H1 (cell line): ENCODE measurements at regions not wholly inside any gene's neighbourhood (a gene's known extent, or its start where the extent isn't known, plus 50 kb on each side); places are given as distances from the start of the nearest gene placed in this dataset.

ENCODE experiments used
- EP300 ChIP-seq, 2 experiments: IDR thresholded peaks; 1 replicate in 1 of 2; 2 replicates in 1 of 2; pipeline ENCODE4 v1.6.1; 2011 to 2012; ENCODE audit warnings: low read depth in 2 of 2, low read length in 2 of 2, mild to moderate bottlenecking in 2 of 2, borderline replicate concordance in 1 of 2, inconsistent platforms in 1 of 2, moderate library complexity in 1 of 2
- HDAC6 ChIP-seq: IDR thresholded peaks from one replicate; pipeline ENCODE4 v1.7.1; 2012; ENCODE audit warnings: low read depth, mild to moderate bottlenecking, inconsistent platforms, low read length, moderate library complexity
- NANOG ChIP-seq: IDR thresholded peaks from 2 replicates; pipeline ENCODE4 v1.6.1; 2011; ENCODE audit warnings: low read length, low read depth, mild to moderate bottlenecking, inconsistent platforms; ENCODE audit not compliant: insufficient read depth, poor library complexity, severe bottlenecking
- SP1 ChIP-seq: IDR thresholded peaks from 2 replicates; pipeline ENCODE4 v1.6.1; 2011; ENCODE audit warnings: low read depth, low read length
- SUZ12 ChIP-seq: fragments of 200-600 bp; sonication (generic); IDR thresholded peaks from 2 replicates; pipeline ENCODE4 v1.6.1; 2012; ENCODE audit warnings: mild to moderate bottlenecking, inconsistent platforms, low read length, moderate library complexity, mixed read lengths
- TBP ChIP-seq: IDR thresholded peaks from 2 replicates; pipeline ENCODE4 v1.6.1; 2011; ENCODE audit warnings: low read depth, low read length, improper control_type of control experiment
- USF2 ChIP-seq: IDR thresholded peaks from 2 replicates; pipeline ENCODE4 v1.6.1; 2011; ENCODE audit warnings: low read length, improper control_type of control experiment
- YY1 ChIP-seq: IDR thresholded peaks from 2 replicates; pipeline ENCODE4 v1.6.1; 2011; ENCODE audit warnings: low read depth, mild to moderate bottlenecking, low read length
- ZNF274 ChIP-seq: IDR thresholded peaks from 2 replicates; pipeline ENCODE4 v1.7.0; 2012; ENCODE audit warnings: low read length, borderline replicate concordance; ENCODE audit errors: extremely low read depth
- TF ChIP-seq, protein P1 (sequence below): fragments of 300-600 bp; sonication (generic); IDR thresholded peaks from 2 replicates; pipeline ENCODE4 v1.7.1; 2012; ENCODE audit warnings: low read length, moderate library complexity, mild to moderate bottlenecking, inconsistent platforms; ENCODE audit not compliant: insufficient replicate concordance

DNA sequence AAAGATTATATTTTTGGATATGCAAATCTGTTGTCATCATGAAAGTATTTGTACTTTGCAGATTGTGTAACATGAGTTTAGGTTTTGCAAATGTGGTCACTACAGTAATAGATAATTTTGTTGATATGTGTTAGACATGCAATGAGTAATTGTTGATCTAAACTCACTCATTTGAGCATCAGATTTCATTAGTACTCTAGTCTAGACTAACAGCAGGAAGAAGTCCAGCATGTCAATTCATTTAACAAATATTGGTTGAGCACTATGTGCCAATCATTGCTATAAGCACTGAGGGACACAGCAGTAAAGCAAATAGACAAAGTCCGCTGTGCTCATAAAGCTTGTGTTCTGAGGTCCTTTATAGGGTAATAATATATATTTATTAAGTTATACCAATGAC is 350.0 kb downstream of the USP25 start (continued):
- TF ChIP-seq, protein P1, sequence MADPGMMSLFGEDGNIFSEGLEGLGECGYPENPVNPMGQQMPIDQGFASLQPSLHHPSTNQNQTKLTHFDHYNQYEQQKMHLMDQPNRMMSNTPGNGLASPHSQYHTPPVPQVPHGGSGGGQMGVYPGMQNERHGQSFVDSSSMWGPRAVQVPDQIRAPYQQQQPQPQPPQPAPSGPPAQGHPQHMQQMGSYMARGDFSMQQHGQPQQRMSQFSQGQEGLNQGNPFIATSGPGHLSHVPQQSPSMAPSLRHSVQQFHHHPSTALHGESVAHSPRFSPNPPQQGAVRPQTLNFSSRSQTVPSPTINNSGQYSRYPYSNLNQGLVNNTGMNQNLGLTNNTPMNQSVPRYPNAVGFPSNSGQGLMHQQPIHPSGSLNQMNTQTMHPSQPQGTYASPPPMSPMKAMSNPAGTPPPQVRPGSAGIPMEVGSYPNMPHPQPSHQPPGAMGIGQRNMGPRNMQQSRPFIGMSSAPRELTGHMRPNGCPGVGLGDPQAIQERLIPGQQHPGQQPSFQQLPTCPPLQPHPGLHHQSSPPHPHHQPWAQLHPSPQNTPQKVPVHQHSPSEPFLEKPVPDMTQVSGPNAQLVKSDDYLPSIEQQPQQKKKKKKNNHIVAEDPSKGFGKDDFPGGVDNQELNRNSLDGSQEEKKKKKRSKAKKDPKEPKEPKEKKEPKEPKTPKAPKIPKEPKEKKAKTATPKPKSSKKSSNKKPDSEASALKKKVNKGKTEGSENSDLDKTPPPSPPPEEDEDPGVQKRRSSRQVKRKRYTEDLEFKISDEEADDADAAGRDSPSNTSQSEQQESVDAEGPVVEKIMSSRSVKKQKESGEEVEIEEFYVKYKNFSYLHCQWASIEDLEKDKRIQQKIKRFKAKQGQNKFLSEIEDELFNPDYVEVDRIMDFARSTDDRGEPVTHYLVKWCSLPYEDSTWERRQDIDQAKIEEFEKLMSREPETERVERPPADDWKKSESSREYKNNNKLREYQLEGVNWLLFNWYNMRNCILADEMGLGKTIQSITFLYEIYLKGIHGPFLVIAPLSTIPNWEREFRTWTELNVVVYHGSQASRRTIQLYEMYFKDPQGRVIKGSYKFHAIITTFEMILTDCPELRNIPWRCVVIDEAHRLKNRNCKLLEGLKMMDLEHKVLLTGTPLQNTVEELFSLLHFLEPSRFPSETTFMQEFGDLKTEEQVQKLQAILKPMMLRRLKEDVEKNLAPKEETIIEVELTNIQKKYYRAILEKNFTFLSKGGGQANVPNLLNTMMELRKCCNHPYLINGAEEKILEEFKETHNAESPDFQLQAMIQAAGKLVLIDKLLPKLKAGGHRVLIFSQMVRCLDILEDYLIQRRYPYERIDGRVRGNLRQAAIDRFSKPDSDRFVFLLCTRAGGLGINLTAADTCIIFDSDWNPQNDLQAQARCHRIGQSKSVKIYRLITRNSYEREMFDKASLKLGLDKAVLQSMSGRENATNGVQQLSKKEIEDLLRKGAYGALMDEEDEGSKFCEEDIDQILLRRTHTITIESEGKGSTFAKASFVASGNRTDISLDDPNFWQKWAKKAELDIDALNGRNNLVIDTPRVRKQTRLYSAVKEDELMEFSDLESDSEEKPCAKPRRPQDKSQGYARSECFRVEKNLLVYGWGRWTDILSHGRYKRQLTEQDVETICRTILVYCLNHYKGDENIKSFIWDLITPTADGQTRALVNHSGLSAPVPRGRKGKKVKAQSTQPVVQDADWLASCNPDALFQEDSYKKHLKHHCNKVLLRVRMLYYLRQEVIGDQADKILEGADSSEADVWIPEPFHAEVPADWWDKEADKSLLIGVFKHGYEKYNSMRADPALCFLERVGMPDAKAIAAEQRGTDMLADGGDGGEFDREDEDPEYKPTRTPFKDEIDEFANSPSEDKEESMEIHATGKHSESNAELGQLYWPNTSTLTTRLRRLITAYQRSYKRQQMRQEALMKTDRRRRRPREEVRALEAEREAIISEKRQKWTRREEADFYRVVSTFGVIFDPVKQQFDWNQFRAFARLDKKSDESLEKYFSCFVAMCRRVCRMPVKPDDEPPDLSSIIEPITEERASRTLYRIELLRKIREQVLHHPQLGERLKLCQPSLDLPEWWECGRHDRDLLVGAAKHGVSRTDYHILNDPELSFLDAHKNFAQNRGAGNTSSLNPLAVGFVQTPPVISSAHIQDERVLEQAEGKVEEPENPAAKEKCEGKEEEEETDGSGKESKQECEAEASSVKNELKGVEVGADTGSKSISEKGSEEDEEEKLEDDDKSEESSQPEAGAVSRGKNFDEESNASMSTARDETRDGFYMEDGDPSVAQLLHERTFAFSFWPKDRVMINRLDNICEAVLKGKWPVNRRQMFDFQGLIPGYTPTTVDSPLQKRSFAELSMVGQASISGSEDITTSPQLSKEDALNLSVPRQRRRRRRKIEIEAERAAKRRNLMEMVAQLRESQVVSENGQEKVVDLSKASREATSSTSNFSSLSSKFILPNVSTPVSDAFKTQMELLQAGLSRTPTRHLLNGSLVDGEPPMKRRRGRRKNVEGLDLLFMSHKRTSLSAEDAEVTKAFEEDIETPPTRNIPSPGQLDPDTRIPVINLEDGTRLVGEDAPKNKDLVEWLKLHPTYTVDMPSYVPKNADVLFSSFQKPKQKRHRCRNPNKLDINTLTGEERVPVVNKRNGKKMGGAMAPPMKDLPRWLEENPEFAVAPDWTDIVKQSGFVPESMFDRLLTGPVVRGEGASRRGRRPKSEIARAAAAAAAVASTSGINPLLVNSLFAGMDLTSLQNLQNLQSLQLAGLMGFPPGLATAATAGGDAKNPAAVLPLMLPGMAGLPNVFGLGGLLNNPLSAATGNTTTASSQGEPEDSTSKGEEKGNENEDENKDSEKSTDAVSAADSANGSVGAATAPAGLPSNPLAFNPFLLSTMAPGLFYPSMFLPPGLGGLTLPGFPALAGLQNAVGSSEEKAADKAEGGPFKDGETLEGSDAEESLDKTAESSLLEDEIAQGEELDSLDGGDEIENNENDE, result no peak
- TF ChIP-seq SUZ12, result no peak
- TF ChIP-seq NANOG, result no peak
- no peak for TF ChIP-seq EP300 (IDR thresholded peaks at IDR 0.05; ENCODE audit: borderline replicate concordance in 1 of 2, low read depth in 2 of 2, low read length in 2 of 2)
- TF ChIP-seq TBP, result no peak
- no peak for TF ChIP-seq USF2
- TF ChIP-seq YY1, result no peak
- no peak for TF ChIP-seq ZNF274
- TF ChIP-seq SP1, result no peak
- no peak for TF ChIP-seq HDAC6
